Glutamatergic neuron (in vitro differentiated cells): ENCODE measurements at regions not wholly inside any gene's neighbourhood (a gene's known extent, or its start where the extent isn't known, plus 50 kb on each side); places are given as distances from the start of the nearest gene placed in this dataset.
"Not testable (repeated sequence)": the region's sequence is repeated elsewhere in the genome, so short reads cannot be mapped to it uniquely, and the experiment has no call there.

Source experiments
- DNase-seq: peaks from one replicate; pipeline ENCODE4 v3.0.0; 2022
- H3K27ac Mint-ChIP-seq: one replicate; pipeline ENCODE4 v1.8.0; 2020; ENCODE audit warnings: mild to moderate bottlenecking, mixed read lengths, inconsistent platforms; ENCODE audit not compliant: unreplicated experiment
- H3K27me3 Mint-ChIP-seq: one replicate; pipeline ENCODE4 v1.8.0; 2020; ENCODE audit warnings: mild to moderate bottlenecking, moderate library complexity, mixed read lengths, inconsistent platforms; ENCODE audit not compliant: unreplicated experiment
- H3K36me3 Mint-ChIP-seq: one replicate; pipeline ENCODE4 v1.8.0; 2020; ENCODE audit warnings: mild to moderate bottlenecking, mixed read lengths, inconsistent platforms; ENCODE audit not compliant: unreplicated experiment
- H3K4me1 Mint-ChIP-seq: one replicate; pipeline ENCODE4 v1.8.0; 2020; ENCODE audit warnings: mild to moderate bottlenecking, low read depth, mixed read lengths, inconsistent platforms; ENCODE audit not compliant: unreplicated experiment
- H3K4me3 Mint-ChIP-seq: one replicate; pipeline ENCODE4 v1.8.0; 2020; ENCODE audit warnings: mild to moderate bottlenecking, mixed read lengths, inconsistent platforms; ENCODE audit not compliant: unreplicated experiment
- H3K9me3 Mint-ChIP-seq: one replicate; pipeline ENCODE4 v1.8.0; 2020; ENCODE audit warnings: mild to moderate bottlenecking, moderate library complexity, mixed read lengths, inconsistent platforms; ENCODE audit not compliant: unreplicated experiment
- CTCF ChIP-seq: fragments of 200-600 bp; sonication (generic); IDR thresholded peaks from one replicate; pipeline ENCODE4 v1.5.0; 2021; ENCODE audit not compliant: partially characterized antibody, unreplicated experiment

- no peak overlapping the region for H3K27ac Mint-ChIP-seq
- H3K27me3 Mint-ChIP-seq = no peaks in the 10 kb centered on the region
- DNase-seq = no peak
- peaks cover 2% of the 10 kb centered on the region for H3K9me3 Mint-ChIP-seq
- no peaks in the 10 kb centered on the region for H3K36me3 Mint-ChIP-seq
- no peaks in the 10 kb centered on the region for H3K4me1 Mint-ChIP-seq
- TF ChIP-seq CTCF = no peak
- H3K4me3 Mint-ChIP-seq = no peak overlapping the region
Measured at GRCh38 chr21:20186186-20186585, 812.0 kb upstream of the NCAM2 start.

GRCh38 chr21:20187028-20187427 is 811.2 kb upstream of the NCAM2 start:
- no peaks in the 10 kb centered on the region for H3K27me3 Mint-ChIP-seq
- DNase-seq = no peak
- H3K4me1 Mint-ChIP-seq = no peaks in the 10 kb centered on the region
- TF ChIP-seq CTCF = no peak
- H3K9me3 Mint-ChIP-seq = peaks cover 2% of the 10 kb centered on the region
- H3K36me3 Mint-ChIP-seq = no peaks in the 10 kb centered on the region
- no peak overlapping the region for H3K27ac Mint-ChIP-seq
- H3K4me3 Mint-ChIP-seq = no peak overlapping the region

- not testable (repeated sequence) for H3K9me3 Mint-ChIP-seq, H3K4me1 Mint-ChIP-seq, H3K27me3 Mint-ChIP-seq, H3K27ac Mint-ChIP-seq, H3K36me3 Mint-ChIP-seq, DNase-seq, H3K4me3 Mint-ChIP-seq
Measured at GRCh38 chr21:20201323-20201722, 796.9 kb upstream of the NCAM2 start.

GRCh38 chr21:20207335-20207734 is 790.9 kb upstream of the NCAM2 start:
- no peak for TF ChIP-seq CTCF
- no peak overlapping the region for H3K27ac Mint-ChIP-seq
- H3K4me1 Mint-ChIP-seq = no peaks in the 10 kb centered on the region
- no peaks in the 10 kb centered on the region for H3K9me3 Mint-ChIP-seq
- no peaks in the 10 kb centered on the region for H3K36me3 Mint-ChIP-seq
- no peaks in the 10 kb centered on the region for H3K27me3 Mint-ChIP-seq
- no peak for DNase-seq
- H3K4me3 Mint-ChIP-seq = no peak overlapping the region

DNA sequence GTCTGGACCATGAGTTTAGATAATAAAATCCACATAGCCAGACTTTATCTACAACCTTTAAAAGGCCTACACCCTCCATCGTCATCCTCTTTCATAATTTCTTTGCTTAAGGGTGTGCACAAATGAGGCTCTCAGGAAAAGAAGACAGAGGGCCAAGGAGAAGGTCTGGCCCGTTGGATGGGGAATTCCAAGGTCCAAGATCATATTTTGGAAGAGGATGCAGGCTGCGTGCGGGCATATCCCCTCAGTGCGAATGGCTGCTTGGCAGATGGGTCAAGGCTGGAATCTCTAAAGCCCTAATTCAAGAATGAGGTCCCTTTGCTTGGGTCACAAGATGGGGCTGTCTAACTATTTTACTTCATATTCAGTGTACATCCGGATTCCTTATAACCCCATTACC is 782.2 kb upstream of the NCAM2 start:
- Mint-ChIP-seq H3K27ac (no peak overlapping the region), H3K36me3 (no peaks in the 10 kb centered on the region), H3K9me3 (peaks cover 2% of the 10 kb centered on the region), H3K27me3 (no peaks in the 10 kb centered on the region), H3K4me3 (no peak overlapping the region), H3K4me1 (no peaks in the 10 kb centered on the region)
- DNase-seq = no peak
- TF ChIP-seq CTCF = no peak

DNA sequence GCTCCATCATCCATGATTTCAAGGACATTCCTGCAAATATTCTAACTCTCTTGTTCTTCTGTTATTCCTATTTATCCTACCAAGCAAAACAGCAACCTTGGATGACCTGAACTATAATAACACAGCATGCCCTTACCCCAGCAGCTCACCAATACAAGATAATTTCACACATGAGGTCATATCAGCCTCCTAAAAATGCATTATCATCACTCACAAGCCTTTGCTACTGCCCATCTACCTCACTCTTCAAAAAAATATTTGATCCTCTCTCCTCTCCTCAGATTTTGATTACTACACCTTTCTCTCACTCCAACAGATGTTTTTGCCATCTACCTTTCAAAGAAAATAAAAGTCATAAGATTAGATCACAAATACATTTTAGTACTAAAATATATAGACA is 777.6 kb upstream of the NCAM2 start:
- H3K9me3 Mint-ChIP-seq = no peaks in the 10 kb centered on the region
- no peak for TF ChIP-seq CTCF

DNA sequence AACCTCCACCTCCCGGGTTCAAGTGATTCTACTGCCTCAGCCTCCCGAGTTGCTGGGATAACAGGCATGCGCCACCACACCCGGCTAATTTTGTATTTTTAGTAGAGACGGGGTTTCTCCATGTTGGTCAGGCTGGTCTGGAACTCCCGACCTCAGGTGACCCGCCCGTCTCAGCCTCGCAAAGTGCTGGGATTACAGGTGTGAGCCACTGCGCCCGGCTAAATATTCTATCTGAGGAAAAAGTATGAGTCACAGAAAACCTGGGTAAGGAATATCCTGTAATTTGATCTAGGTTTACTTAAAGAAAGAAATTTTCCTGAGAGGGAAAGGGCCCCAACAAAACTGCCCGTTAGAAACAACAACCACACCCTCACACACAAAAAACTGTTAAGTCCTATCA is 776.2 kb upstream of the NCAM2 start:
- not testable (repeated sequence) for H3K4me1 Mint-ChIP-seq, H3K9me3 Mint-ChIP-seq, H3K4me3 Mint-ChIP-seq, H3K27ac Mint-ChIP-seq, H3K27me3 Mint-ChIP-seq, H3K36me3 Mint-ChIP-seq, DNase-seq

More for the DNA sequence above, 777.6 kb upstream of the NCAM2 start:
- DNase-seq = no peak
- no peak overlapping the region for H3K4me3 Mint-ChIP-seq
- H3K27ac Mint-ChIP-seq = no peak overlapping the region
- no peaks in the 10 kb centered on the region for H3K4me1 Mint-ChIP-seq
- no peaks in the 10 kb centered on the region for H3K36me3 Mint-ChIP-seq
- no peaks in the 10 kb centered on the region for H3K27me3 Mint-ChIP-seq

- not testable (repeated sequence) for H3K27ac Mint-ChIP-seq, H3K4me1 Mint-ChIP-seq, DNase-seq, H3K9me3 Mint-ChIP-seq, H3K4me3 Mint-ChIP-seq, H3K27me3 Mint-ChIP-seq, H3K36me3 Mint-ChIP-seq
Measured at GRCh38 chr21:20236649-20237048, 761.6 kb upstream of the NCAM2 start.
